WTC11 (cell line): ENCODE measurements at regions not wholly inside any gene's neighbourhood (a gene's known extent, or its start where the extent isn't known, plus 50 kb on each side); places are given as distances from the start of the nearest gene placed in this dataset.

ENCODE experiments used
- CREM ChIP-seq: sonication (generic); formaldehyde crosslinking; IDR thresholded peaks from 2 replicates; pipeline ENCODE4 v1.8.1; 2022; ENCODE audit warnings: mild to moderate bottlenecking, missing genetic modification reagents, moderate library complexity
- CTCF ChIP-seq: fragments of 200-600 bp; IDR thresholded peaks from 2 replicates; pipeline ENCODE4 v1.8.0; 2022; ENCODE audit warnings: antibody characterized with exemption
- KAT7 ChIP-seq: sonication (generic); formaldehyde crosslinking; IDR thresholded peaks from 2 replicates; pipeline ENCODE4 v1.8.1; 2023; ENCODE audit warnings: missing genetic modification reagents, mild to moderate bottlenecking, borderline replicate concordance
- MAX ChIP-seq: sonication (generic); formaldehyde crosslinking; IDR thresholded peaks from 2 replicates; pipeline ENCODE4 v1.8.0; 2022; ENCODE audit warnings: mild to moderate bottlenecking, missing genetic modification reagents
- STAT6 ChIP-seq: sonication (generic); formaldehyde crosslinking; conservative IDR thresholded peaks from 2 replicates; pipeline ENCODE4 v1.8.1; 2023; ENCODE audit warnings: mild to moderate bottlenecking, low read depth, missing genetic modification reagents, moderate library complexity

- TF ChIP-seq STAT6 (no peak), CTCF (no peak), MAX (CRISPR knock-in tag) (no peak), CREM (CRISPR knock-in tag) (no peak), KAT7 (CRISPR knock-in tag) (no peak)
Measured at GRCh38 chr2:136185981-136186776, 68.2 kb upstream of the CXCR4 start.
